Hematopoietic multipotent progenitor cell treated with erythropoietin and hydrocortisone succinate and interleukin-3 and kit ligand, for 6 days (in vitro differentiated cells): ENCODE measurements at regions not wholly inside any gene's neighbourhood (a gene's known extent, or its start where the extent isn't known, plus 50 kb on each side); places are given as distances from the start of the nearest gene placed in this dataset.

Experiments used
- DNase-seq: peaks from one replicate; pipeline ENCODE4 v3.0.0-alpha.2; 2015

- DNase-seq = no peak
These were observed 154.4 kb upstream of the COL5A1 start for GRCh38 chr9:134487066-134487710.

- DNase-seq = no peak
These were observed 153.0 kb upstream of the COL5A1 start for GRCh38 chr9:134488331-134489280.

- no peak for DNase-seq
These were observed 151.8 kb upstream of the COL5A1 start for GRCh38 chr9:134489621-134490408.

- DNase-seq = no peak
These were observed 151.2 kb upstream of the COL5A1 start for GRCh38 chr9:134490446-134490845.

GRCh38 chr9:134491196-134491835 is 150.3 kb upstream of the COL5A1 start:
- DNase-seq = no peak

GRCh38 chr9:134491856-134492255 is 149.7 kb upstream of the COL5A1 start:
- no peak for DNase-seq

- no peak for DNase-seq
These were observed 149.3 kb upstream of the COL5A1 start for GRCh38 chr9:134492281-134492691.

- no peak for DNase-seq
These were observed 148.7 kb upstream of the COL5A1 start for GRCh38 chr9:134492721-134493460.

- DNase-seq = no peak
These were observed 147.9 kb upstream of the COL5A1 start for GRCh38 chr9:134493461-134494272.

GRCh38 chr9:134494273-134494815 is 147.3 kb upstream of the COL5A1 start:
- no peak for DNase-seq

- no peak for DNase-seq
These were observed 146.7 kb upstream of the COL5A1 start for GRCh38 chr9:134494905-134495304.

- no peak for DNase-seq
These were observed 145.7 kb upstream of the COL5A1 start for GRCh38 chr9:134495881-134496412.

- no peak for DNase-seq
These were observed 145.0 kb upstream of the COL5A1 start for GRCh38 chr9:134496413-134497282.

GRCh38 chr9:134497283-134497860 is 144.2 kb upstream of the COL5A1 start:
- DNase-seq = no peak

- no peak for DNase-seq
These were observed 142.8 kb upstream of the COL5A1 start for GRCh38 chr9:134498814-134499166.

GRCh38 chr9:134500931-134501760 is 140.5 kb upstream of the COL5A1 start:
- no peak for DNase-seq

- no peak for DNase-seq
These were observed 139.8 kb upstream of the COL5A1 start for GRCh38 chr9:134501761-134502265.

- DNase-seq = no peak
These were observed 139.3 kb upstream of the COL5A1 start for GRCh38 chr9:134502266-134502791.
